ENCODE measurements at regions not wholly inside any gene's neighbourhood (a gene's known extent, or its start where the extent isn't known, plus 50 kb on each side); places are given as distances from the start of the nearest gene placed in this dataset.
A peak's percentile ranks its signal among the peaks of the same experiment; 100 is the strongest.

GRCh38 chr2:21420553-21421335 lies 297.0 kb downstream of the TDRD15 start:
- H3K27ac Mint-ChIP-seq (ENCODE audit: unreplicated experiment): no peak overlapping the region
- H3K4me1 Mint-ChIP-seq: no peaks in the 10 kb centered on the region
- no peak for DNase-seq (ENCODE audit: low read depth, low spot score)
- no peaks in the 10 kb centered on the region for H3K27me3 Mint-ChIP-seq (ENCODE audit: low read depth)
- H3K4me3 Mint-ChIP-seq: no peak overlapping the region
- TF ChIP-seq CTCF (conservative IDR thresholded peaks at IDR 0.05): no peak
- H3K9me3 Mint-ChIP-seq: peaks cover 2% of the 10 kb centered on the region
- H3K36me3 Mint-ChIP-seq (ENCODE audit: low read depth): no peaks in the 10 kb centered on the region

GRCh38 chr2:21422050-21422449 lies 298.3 kb downstream of the TDRD15 start:
- Mint-ChIP-seq H3K9me3 (peaks cover 2% of the 10 kb centered on the region), H3K36me3 (ENCODE audit: low read depth) (no peaks in the 10 kb centered on the region), H3K27ac (ENCODE audit: unreplicated experiment) (no peak overlapping the region), H3K4me3 (no peak overlapping the region), H3K27me3 (ENCODE audit: low read depth) (no peaks in the 10 kb centered on the region), H3K4me1 (no peaks in the 10 kb centered on the region)
- peak; percentile 56 for TF ChIP-seq CTCF (conservative IDR thresholded peaks at IDR 0.05)
- peak; percentile 51 for DNase-seq (ENCODE audit: low read depth, low spot score)

GRCh38 chr2:21422724-21423522 lies 299.2 kb downstream of the TDRD15 start:
- TF ChIP-seq CTCF (conservative IDR thresholded peaks at IDR 0.05): no peak
- H3K27ac Mint-ChIP-seq (ENCODE audit: unreplicated experiment): no peak overlapping the region
- H3K4me3 Mint-ChIP-seq: no peak overlapping the region
- peaks cover 5% of the 10 kb centered on the region for H3K9me3 Mint-ChIP-seq
- peaks cover 6% of the 10 kb centered on the region for H3K4me1 Mint-ChIP-seq
- no peak for DNase-seq (ENCODE audit: low read depth, low spot score)
- no peaks in the 10 kb centered on the region for H3K27me3 Mint-ChIP-seq (ENCODE audit: low read depth)
- no peaks in the 10 kb centered on the region for H3K36me3 Mint-ChIP-seq (ENCODE audit: low read depth)

GRCh38 chr2:21423854-21424253 lies 300.1 kb downstream of the TDRD15 start:
- TF ChIP-seq CTCF (conservative IDR thresholded peaks at IDR 0.05): no peak
- H3K4me1 Mint-ChIP-seq: peaks cover 8% of the 10 kb centered on the region
- H3K36me3 Mint-ChIP-seq (ENCODE audit: low read depth): no peaks in the 10 kb centered on the region
- no peak overlapping the region for H3K27ac Mint-ChIP-seq (ENCODE audit: unreplicated experiment)
- no peak for DNase-seq (ENCODE audit: low read depth, low spot score)
- no peak overlapping the region for H3K4me3 Mint-ChIP-seq
- peaks cover 7% of the 10 kb centered on the region for H3K9me3 Mint-ChIP-seq
- H3K27me3 Mint-ChIP-seq (ENCODE audit: low read depth): no peaks in the 10 kb centered on the region

- Mint-ChIP-seq H3K4me3 (no peak overlapping the region), H3K36me3 (ENCODE audit: low read depth) (no peaks in the 10 kb centered on the region), H3K27ac (ENCODE audit: unreplicated experiment) (no peak overlapping the region), H3K27me3 (ENCODE audit: low read depth) (no peaks in the 10 kb centered on the region), H3K9me3 (peaks cover 10% of the 10 kb centered on the region), H3K4me1 (peaks cover 8% of the 10 kb centered on the region)
- TF ChIP-seq CTCF (conservative IDR thresholded peaks at IDR 0.05): no peak
- DNase-seq (ENCODE audit: low read depth, low spot score): no peak
Measured at GRCh38 chr2:21424375-21424774, 300.6 kb downstream of the TDRD15 start.

Data from neural crest cell (in vitro differentiated cells).